ENCODE measurements at regions not wholly inside any gene's neighbourhood (a gene's known extent, or its start where the extent isn't known, plus 50 kb on each side); places are given as distances from the start of the nearest gene placed in this dataset.

- H3K27me3 ChIP-seq (ENCODE audit: insufficient read depth, low read length) = no peaks in the 10 kb centered on the region; the same call in 1 of the 2 replicates
- no peaks in the 10 kb centered on the region for H3K36me3 ChIP-seq (ENCODE audit: control insufficient read depth in 1 of 2, insufficient read depth in 2 of 2, low read length in 2 of 2)
- no TSS peak for BruUV-seq (replicated peaks)
- H3K27ac ChIP-seq (ENCODE audit: low read depth, low read length) = no peak overlapping the region
- no peaks in the 10 kb centered on the region; the same call in 1 of the 2 replicates for H4K20me1 ChIP-seq (ENCODE audit: insufficient read depth)
- H3K4me1 ChIP-seq (ENCODE audit: control insufficient read depth in 1 of 2, insufficient read depth in 2 of 2, low read length in 2 of 2) = no peaks in the 10 kb centered on the region
- intact Hi-C loops (cut with micrococcal nuclease) = loop anchor here (2.0 kb wide), 1 partner anchor 641 kb away; no protein-coding TSS in a partner anchor
- no peak for DNase-seq (ENCODE audit: low read depth, low spot score)
- H3K9me3 ChIP-seq (ENCODE audit: control insufficient read depth in 1 of 2, insufficient read depth in 1 of 2, low read depth in 1 of 2, low read length in 2 of 2) = no peaks in the 10 kb centered on the region
- H3K4me2 ChIP-seq (ENCODE audit: low read length) = no peak overlapping the region
- no peaks in the 10 kb centered on the region for H3K9me2 ChIP-seq (ENCODE audit: insufficient read depth)
- TF ChIP-seq, protein P1, sequence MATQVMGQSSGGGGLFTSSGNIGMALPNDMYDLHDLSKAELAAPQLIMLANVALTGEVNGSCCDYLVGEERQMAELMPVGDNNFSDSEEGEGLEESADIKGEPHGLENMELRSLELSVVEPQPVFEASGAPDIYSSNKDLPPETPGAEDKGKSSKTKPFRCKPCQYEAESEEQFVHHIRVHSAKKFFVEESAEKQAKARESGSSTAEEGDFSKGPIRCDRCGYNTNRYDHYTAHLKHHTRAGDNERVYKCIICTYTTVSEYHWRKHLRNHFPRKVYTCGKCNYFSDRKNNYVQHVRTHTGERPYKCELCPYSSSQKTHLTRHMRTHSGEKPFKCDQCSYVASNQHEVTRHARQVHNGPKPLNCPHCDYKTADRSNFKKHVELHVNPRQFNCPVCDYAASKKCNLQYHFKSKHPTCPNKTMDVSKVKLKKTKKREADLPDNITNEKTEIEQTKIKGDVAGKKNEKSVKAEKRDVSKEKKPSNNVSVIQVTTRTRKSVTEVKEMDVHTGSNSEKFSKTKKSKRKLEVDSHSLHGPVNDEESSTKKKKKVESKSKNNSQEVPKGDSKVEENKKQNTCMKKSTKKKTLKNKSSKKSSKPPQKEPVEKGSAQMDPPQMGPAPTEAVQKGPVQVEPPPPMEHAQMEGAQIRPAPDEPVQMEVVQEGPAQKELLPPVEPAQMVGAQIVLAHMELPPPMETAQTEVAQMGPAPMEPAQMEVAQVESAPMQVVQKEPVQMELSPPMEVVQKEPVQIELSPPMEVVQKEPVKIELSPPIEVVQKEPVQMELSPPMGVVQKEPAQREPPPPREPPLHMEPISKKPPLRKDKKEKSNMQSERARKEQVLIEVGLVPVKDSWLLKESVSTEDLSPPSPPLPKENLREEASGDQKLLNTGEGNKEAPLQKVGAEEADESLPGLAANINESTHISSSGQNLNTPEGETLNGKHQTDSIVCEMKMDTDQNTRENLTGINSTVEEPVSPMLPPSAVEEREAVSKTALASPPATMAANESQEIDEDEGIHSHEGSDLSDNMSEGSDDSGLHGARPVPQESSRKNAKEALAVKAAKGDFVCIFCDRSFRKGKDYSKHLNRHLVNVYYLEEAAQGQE (IDR thresholded peaks at IDR 0.05; ENCODE audit: low read depth) = no peak
- TF ChIP-seq RAD21 (IDR thresholded peaks at IDR 0.05; ENCODE audit: low read depth) (no peak), CEBPB (IDR thresholded peaks at IDR 0.05; ENCODE audit: low read depth) (no peak), SIN3A (IDR thresholded peaks at IDR 0.05; ENCODE audit: low read depth) (no peak), FOSL1 (IDR thresholded peaks at IDR 0.05; ENCODE audit: low read depth) (no peak)
- TF ChIP-seq, protein P2, sequence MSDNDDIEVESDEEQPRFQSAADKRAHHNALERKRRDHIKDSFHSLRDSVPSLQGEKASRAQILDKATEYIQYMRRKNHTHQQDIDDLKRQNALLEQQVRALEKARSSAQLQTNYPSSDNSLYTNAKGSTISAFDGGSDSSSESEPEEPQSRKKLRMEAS (IDR thresholded peaks at IDR 0.05) = no peak
- ChIA-PET POLR2A (no interaction called here), RAD21 (ENCODE audit: low non-redundant PET in 1 of 2, low total read pairs in 2 of 2, uncharacterized antibody in 2 of 2, unreplicated experiment in 2 of 2) (no interaction called here), CTCF (no interaction called here)
- no peaks in the 10 kb centered on the region for H3K79me2 ChIP-seq (ENCODE audit: insufficient read depth, low read length)
- no peak for ATAC-seq
- no peak overlapping the region for H2AFZ ChIP-seq (ENCODE audit: low read depth, low read length, poor library complexity, severe bottlenecking)
- no peak overlapping the region for H3K4me3 ChIP-seq (replicated peaks in 1 of 2; ENCODE audit: low read depth in 1 of 2, low read length in 2 of 2)
- H3K9ac ChIP-seq (ENCODE audit: low read length) = no peak overlapping the region
Observed at GRCh38 chr18:1505856-1506255, 601.2 kb downstream of the ADCYAP1 start.
